HCT116 (cell line): ENCODE measurements at regions not wholly inside any gene's neighbourhood (a gene's known extent, or its start where the extent isn't known, plus 50 kb on each side); places are given as distances from the start of the nearest gene placed in this dataset.

Experiments used
- ELF1 ChIP-seq: IDR thresholded peaks from 2 replicates; pipeline ENCODE4 v1.6.1; 2012; ENCODE audit warnings: low read depth, borderline replicate concordance
- EZH2 ChIP-seq: fragments of 200-600 bp; sonication (generic); IDR thresholded peaks from 2 replicates; pipeline ENCODE4 v1.6.1; 2017; ENCODE audit warnings: antibody characterized with exemption, mixed run types
- EZH2phosphoT487 ChIP-seq: fragments of 200-600 bp; IDR thresholded peaks from 2 replicates; pipeline ENCODE4 v1.6.1; 2018; ENCODE audit warnings: antibody characterized with exemption, borderline replicate concordance
- JUND ChIP-seq: IDR thresholded peaks from 2 replicates; pipeline ENCODE4 v1.6.1; 2012
- POLR2A ChIP-seq: IDR thresholded peaks from 2 replicates; pipeline ENCODE4 v1.7.0; 2011; ENCODE audit warnings: borderline replicate concordance; ENCODE audit not compliant: insufficient read depth, insufficient read length; ENCODE audit errors: extremely low read depth
- POLR2AphosphoS5 ChIP-seq: IDR thresholded peaks from 2 replicates; pipeline ENCODE4 v1.6.1; 2011; ENCODE audit warnings: mild to moderate bottlenecking, low read depth, low read length, moderate library complexity
- SIN3A ChIP-seq: IDR thresholded peaks from 2 replicates; pipeline ENCODE4 v1.6.1; 2012; ENCODE audit warnings: low read depth
- SRF ChIP-seq: IDR thresholded peaks from 2 replicates; pipeline ENCODE4 v1.6.1; 2012; ENCODE audit warnings: low read depth
- YY1 ChIP-seq: IDR thresholded peaks from 2 replicates; pipeline ENCODE4 v1.6.1; 2011; ENCODE audit warnings: low read length, low read depth, moderate library complexity, mild to moderate bottlenecking; ENCODE audit not compliant: insufficient replicate concordance; ENCODE audit errors: extremely low read depth
- ZNF274 ChIP-seq: fragments of 200-500 bp; sonication (Bioruptor generic); IDR thresholded peaks from 2 replicates; pipeline ENCODE4 v1.6.1; 2014; ENCODE audit warnings: mild to moderate bottlenecking, low read depth, low read length, inconsistent platforms
- TF ChIP-seq, protein P1 (sequence below), 3 experiments: fragments of 200-600 bp in 1 of 3; sonication (generic) in 1 of 3; IDR thresholded peaks in 2 of 3; conservative IDR thresholded peaks in 1 of 3; 2 replicates each; pipeline ENCODE4 v1.5.1; 2012 to 2017; ENCODE audit warnings: low read depth in 2 of 3, low read length in 2 of 3, antibody characterized with exemption in 1 of 3, borderline replicate concordance in 1 of 3, control low read depth in 1 of 3, mild to moderate bottlenecking in 1 of 3, mixed read lengths in 1 of 3, mixed run types in 1 of 3, moderate library complexity in 1 of 3; ENCODE audit not compliant: insufficient read depth in 1 of 3
- TF ChIP-seq, protein P2 (sequence below): IDR thresholded peaks from 2 replicates; pipeline ENCODE4 v1.6.1; 2012; ENCODE audit warnings: low read depth
- TF ChIP-seq, protein P3 (sequence below): IDR thresholded peaks from 2 replicates; pipeline ENCODE4 v1.6.1; 2012
- TF ChIP-seq, protein P4 (sequence below): IDR thresholded peaks from 2 replicates; pipeline ENCODE4 v1.6.1; 2011; ENCODE audit warnings: mild to moderate bottlenecking, low read length, moderate library complexity; ENCODE audit not compliant: insufficient replicate concordance; ENCODE audit errors: extremely low read depth

DNA sequence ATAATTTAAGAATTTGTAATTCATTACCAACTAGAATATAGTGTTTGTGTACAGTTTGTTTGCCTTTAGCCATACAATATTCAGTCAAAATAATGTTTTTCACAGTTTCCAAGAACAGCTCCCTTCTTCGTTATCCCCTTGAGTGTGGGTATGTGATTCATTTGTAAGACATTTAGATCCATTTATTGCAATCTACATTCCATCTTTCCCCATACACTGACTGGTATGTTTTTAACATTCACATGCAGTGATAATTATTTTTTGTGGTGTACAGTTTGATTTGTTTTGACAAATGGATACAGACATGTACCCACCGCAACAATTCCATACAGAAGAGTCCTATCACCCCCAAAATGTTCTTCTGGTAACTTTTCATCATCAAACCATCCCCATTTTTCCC, 589.1 kb upstream of the ADAMTS5 start:
- TF ChIP-seq POLR2AphosphoS5 (no peak), EZH2 (no peak), POLR2A (no peak), SRF (no peak), YY1 (no peak), EZH2phosphoT487 (no peak), SIN3A (no peak), ELF1 (no peak), ZNF274 (no peak), JUND (no peak)
- TF ChIP-seq, protein P1, sequence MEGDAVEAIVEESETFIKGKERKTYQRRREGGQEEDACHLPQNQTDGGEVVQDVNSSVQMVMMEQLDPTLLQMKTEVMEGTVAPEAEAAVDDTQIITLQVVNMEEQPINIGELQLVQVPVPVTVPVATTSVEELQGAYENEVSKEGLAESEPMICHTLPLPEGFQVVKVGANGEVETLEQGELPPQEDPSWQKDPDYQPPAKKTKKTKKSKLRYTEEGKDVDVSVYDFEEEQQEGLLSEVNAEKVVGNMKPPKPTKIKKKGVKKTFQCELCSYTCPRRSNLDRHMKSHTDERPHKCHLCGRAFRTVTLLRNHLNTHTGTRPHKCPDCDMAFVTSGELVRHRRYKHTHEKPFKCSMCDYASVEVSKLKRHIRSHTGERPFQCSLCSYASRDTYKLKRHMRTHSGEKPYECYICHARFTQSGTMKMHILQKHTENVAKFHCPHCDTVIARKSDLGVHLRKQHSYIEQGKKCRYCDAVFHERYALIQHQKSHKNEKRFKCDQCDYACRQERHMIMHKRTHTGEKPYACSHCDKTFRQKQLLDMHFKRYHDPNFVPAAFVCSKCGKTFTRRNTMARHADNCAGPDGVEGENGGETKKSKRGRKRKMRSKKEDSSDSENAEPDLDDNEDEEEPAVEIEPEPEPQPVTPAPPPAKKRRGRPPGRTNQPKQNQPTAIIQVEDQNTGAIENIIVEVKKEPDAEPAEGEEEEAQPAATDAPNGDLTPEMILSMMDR (IDR thresholded peaks at IDR 0.05 in 2 of 3, conservative IDR thresholded peaks at IDR 0.05 in 1 of 3; ENCODE audit: borderline replicate concordance in 1 of 3, insufficient read depth in 1 of 3, low read depth in 2 of 3, low read length in 2 of 3): no peak
- TF ChIP-seq, protein P2, sequence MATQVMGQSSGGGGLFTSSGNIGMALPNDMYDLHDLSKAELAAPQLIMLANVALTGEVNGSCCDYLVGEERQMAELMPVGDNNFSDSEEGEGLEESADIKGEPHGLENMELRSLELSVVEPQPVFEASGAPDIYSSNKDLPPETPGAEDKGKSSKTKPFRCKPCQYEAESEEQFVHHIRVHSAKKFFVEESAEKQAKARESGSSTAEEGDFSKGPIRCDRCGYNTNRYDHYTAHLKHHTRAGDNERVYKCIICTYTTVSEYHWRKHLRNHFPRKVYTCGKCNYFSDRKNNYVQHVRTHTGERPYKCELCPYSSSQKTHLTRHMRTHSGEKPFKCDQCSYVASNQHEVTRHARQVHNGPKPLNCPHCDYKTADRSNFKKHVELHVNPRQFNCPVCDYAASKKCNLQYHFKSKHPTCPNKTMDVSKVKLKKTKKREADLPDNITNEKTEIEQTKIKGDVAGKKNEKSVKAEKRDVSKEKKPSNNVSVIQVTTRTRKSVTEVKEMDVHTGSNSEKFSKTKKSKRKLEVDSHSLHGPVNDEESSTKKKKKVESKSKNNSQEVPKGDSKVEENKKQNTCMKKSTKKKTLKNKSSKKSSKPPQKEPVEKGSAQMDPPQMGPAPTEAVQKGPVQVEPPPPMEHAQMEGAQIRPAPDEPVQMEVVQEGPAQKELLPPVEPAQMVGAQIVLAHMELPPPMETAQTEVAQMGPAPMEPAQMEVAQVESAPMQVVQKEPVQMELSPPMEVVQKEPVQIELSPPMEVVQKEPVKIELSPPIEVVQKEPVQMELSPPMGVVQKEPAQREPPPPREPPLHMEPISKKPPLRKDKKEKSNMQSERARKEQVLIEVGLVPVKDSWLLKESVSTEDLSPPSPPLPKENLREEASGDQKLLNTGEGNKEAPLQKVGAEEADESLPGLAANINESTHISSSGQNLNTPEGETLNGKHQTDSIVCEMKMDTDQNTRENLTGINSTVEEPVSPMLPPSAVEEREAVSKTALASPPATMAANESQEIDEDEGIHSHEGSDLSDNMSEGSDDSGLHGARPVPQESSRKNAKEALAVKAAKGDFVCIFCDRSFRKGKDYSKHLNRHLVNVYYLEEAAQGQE: no peak
- TF ChIP-seq, protein P3, sequence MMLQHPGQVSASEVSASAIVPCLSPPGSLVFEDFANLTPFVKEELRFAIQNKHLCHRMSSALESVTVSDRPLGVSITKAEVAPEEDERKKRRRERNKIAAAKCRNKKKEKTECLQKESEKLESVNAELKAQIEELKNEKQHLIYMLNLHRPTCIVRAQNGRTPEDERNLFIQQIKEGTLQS: no peak
- TF ChIP-seq, protein P4, sequence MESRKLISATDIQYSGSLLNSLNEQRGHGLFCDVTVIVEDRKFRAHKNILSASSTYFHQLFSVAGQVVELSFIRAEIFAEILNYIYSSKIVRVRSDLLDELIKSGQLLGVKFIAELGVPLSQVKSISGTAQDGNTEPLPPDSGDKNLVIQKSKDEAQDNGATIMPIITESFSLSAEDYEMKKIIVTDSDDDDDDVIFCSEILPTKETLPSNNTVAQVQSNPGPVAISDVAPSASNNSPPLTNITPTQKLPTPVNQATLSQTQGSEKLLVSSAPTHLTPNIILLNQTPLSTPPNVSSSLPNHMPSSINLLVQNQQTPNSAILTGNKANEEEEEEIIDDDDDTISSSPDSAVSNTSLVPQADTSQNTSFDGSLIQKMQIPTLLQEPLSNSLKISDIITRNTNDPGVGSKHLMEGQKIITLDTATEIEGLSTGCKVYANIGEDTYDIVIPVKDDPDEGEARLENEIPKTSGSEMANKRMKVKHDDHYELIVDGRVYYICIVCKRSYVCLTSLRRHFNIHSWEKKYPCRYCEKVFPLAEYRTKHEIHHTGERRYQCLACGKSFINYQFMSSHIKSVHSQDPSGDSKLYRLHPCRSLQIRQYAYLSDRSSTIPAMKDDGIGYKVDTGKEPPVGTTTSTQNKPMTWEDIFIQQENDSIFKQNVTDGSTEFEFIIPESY: no peak
